CD14-positive monocyte (primary cell): ENCODE measurements at regions not wholly inside any gene's neighbourhood (a gene's known extent, or its start where the extent isn't known, plus 50 kb on each side); places are given as distances from the start of the nearest gene placed in this dataset.

Experiments
- DNase-seq, 3 donors: peaks; one replicate each; pipeline ENCODE4 v3.0.0-alpha.2; 2011 to 2022
- H2AFZ ChIP-seq: 2 replicates; pipeline ENCODE4 v1.6.0; 2012; ENCODE audit warnings: mild to moderate bottlenecking, low read depth, low read length, inconsistent platforms; ENCODE audit not compliant: insufficient read depth, poor library complexity, severe bottlenecking
- H3K27ac ChIP-seq, 2 donors: 1 replicate in 1 of 2; 2 replicates in 1 of 2; pipeline ENCODE4 v1.5.1; 2012 to 2013; ENCODE audit warnings: low read length in 2 of 2, control low read depth in 1 of 2, inconsistent platforms in 1 of 2, low read depth in 1 of 2, mild to moderate bottlenecking in 1 of 2
- H3K27me3 ChIP-seq, 2 donors: one replicate each; pipeline versions ENCODE4 v1.6.0 to v1.6.1; 2011 to 2013; ENCODE audit warnings: low read length in 2 of 2; ENCODE audit not compliant: control insufficient read depth in 2 of 2, insufficient read depth in 2 of 2
- H3K36me3 ChIP-seq, 2 donors: replicated peaks in 1 of 2; 1 replicate in 1 of 2; 2 replicates in 1 of 2; pipeline versions ENCODE4 v1.5.1 to v1.6.1; 2012 to 2013; ENCODE audit warnings: low read length in 2 of 2, control low read depth in 1 of 2, inconsistent platforms in 1 of 2, mild to moderate bottlenecking in 1 of 2; ENCODE audit not compliant: insufficient read depth in 2 of 2, control insufficient read depth in 1 of 2
- H3K4me1 ChIP-seq, 2 donors: 1 replicate in 1 of 2; 2 replicates in 1 of 2; pipeline versions ENCODE4 v1.5.1 to v1.6.1; 2012 to 2013; ENCODE audit warnings: low read length in 2 of 2, control low read depth in 1 of 2, inconsistent platforms in 1 of 2, mild to moderate bottlenecking in 1 of 2, moderate library complexity in 1 of 2; ENCODE audit not compliant: insufficient read depth in 2 of 2, control insufficient read depth in 1 of 2
- H3K4me2 ChIP-seq: replicated peaks from 2 replicates; pipeline ENCODE3; 2012; ENCODE audit warnings: low read length, moderate library complexity, mild to moderate bottlenecking; ENCODE audit not compliant: poor library complexity, severe bottlenecking; ENCODE audit errors: extremely low read depth
- H3K4me3 ChIP-seq, 3 experiments: fragments of 200-600 bp in 1 of 3; sonication (generic) in 1 of 3; replicated peaks in 1 of 3; 1 replicate in 2 of 3; 2 replicates in 1 of 3; pipeline ENCODE4 v1.5.1; 2011 to 2013; ENCODE audit warnings: low read length in 3 of 3, mild to moderate bottlenecking in 3 of 3, control low read depth in 2 of 3, low read depth in 2 of 3, inconsistent platforms in 1 of 3, moderate library complexity in 1 of 3
- H3K79me2 ChIP-seq: 2 replicates; pipeline ENCODE4 v1.6.0; 2012; ENCODE audit warnings: mild to moderate bottlenecking, control low read depth, inconsistent platforms, low read length, moderate library complexity; ENCODE audit not compliant: insufficient read depth
- H3K9ac ChIP-seq: 2 replicates; pipeline ENCODE4 v1.6.0; 2017; ENCODE audit warnings: low read length, mild to moderate bottlenecking; ENCODE audit not compliant: insufficient read depth, poor library complexity, severe bottlenecking
- H3K9me3 ChIP-seq, 2 donors: replicated peaks in 1 of 2; 1 replicate in 1 of 2; 2 replicates in 1 of 2; pipeline versions ENCODE4 v1.5.1 to v1.6.1; 2012 to 2013; ENCODE audit warnings: low read length in 2 of 2, control low read depth in 1 of 2; ENCODE audit not compliant: control insufficient read depth in 1 of 2, insufficient read depth in 1 of 2
- H4K20me1 ChIP-seq: 2 replicates; pipeline ENCODE4 v1.6.0; 2012; ENCODE audit warnings: mild to moderate bottlenecking, low read length, control low read depth, moderate library complexity; ENCODE audit not compliant: insufficient read depth
- H3K27ac Mint-ChIP-seq, 7 donors: one replicate each; pipeline ENCODE4 v1.8.0; 2020; ENCODE audit warnings: mild to moderate bottlenecking in 7 of 7, mixed read lengths in 7 of 7, moderate library complexity in 6 of 7, inconsistent platforms in 2 of 7
- H3K27me3 Mint-ChIP-seq, 3 donors: one replicate each; pipeline ENCODE4 v1.8.0; 2021 to 2022; ENCODE audit warnings: low read depth in 3 of 3, mild to moderate bottlenecking in 3 of 3, mixed read lengths in 3 of 3, moderate library complexity in 3 of 3, inconsistent platforms in 1 of 3
- H3K36me3 Mint-ChIP-seq, 2 donors: one replicate each; pipeline ENCODE4 v1.8.0; 2020; ENCODE audit warnings: mixed read lengths in 2 of 2, inconsistent platforms in 1 of 2, mild to moderate bottlenecking in 1 of 2
- H3K4me1 Mint-ChIP-seq: one replicate; pipeline ENCODE4 v1.8.0; 2020; ENCODE audit warnings: mild to moderate bottlenecking, mixed read lengths
- H3K4me3 Mint-ChIP-seq, 2 donors: one replicate each; pipeline ENCODE4 v1.8.0; 2020; ENCODE audit warnings: mild to moderate bottlenecking in 2 of 2, mixed read lengths in 2 of 2, moderate library complexity in 1 of 2
- H3K9me3 Mint-ChIP-seq, 7 donors: one replicate each; pipeline ENCODE4 v1.8.0; 2020 to 2022; ENCODE audit warnings: mixed read lengths in 7 of 7, mild to moderate bottlenecking in 6 of 7, moderate library complexity in 6 of 7, inconsistent platforms in 2 of 7
- CTCF ChIP-seq: fragments of 200-600 bp; IDR thresholded peaks from one replicate; pipeline ENCODE4 v1.8.0; 2022; ENCODE audit warnings: antibody characterized with exemption, mild to moderate bottlenecking
- WGBS: methylation state at CpG from one replicate; pipeline ENCODE4 v1.1.5; 2013; ENCODE audit warnings: missing lambda C conversion rate; ENCODE audit not compliant: insufficient coverage; 5-methylcytosine and 5-hydroxymethylcytosine counted together
- intact Hi-C, 2 donors: fragments of 100-400 bp; cut with micrococcal nuclease; formaldehyde crosslinking; loops; one replicate each; pipeline versions ENCODE4 v1.15.0 to v1.15.1; 2023

GRCh38 chr14:96661244-96661969 lies 135.8 kb upstream of the VRK1 start:
- no peaks in the 10 kb centered on the region for H4K20me1 ChIP-seq
- peaks cover 0 to 2% of the 10 kb centered on the region in 2 donors for H3K27me3 ChIP-seq
- no peaks in the 10 kb centered on the region for H3K4me1 ChIP-seq
- no peaks in the 10 kb centered on the region for H3K36me3 ChIP-seq
- H3K9me3 Mint-ChIP-seq = peaks cover 0 to 10% (median 3%) of the 10 kb centered on the region in 7 donors
- H3K9me3 ChIP-seq = no peaks in the 10 kb centered on the region
- intact Hi-C loops = no loop called here
- H3K4me2 ChIP-seq = no peak overlapping the region
- no peaks in the 10 kb centered on the region for H3K4me1 Mint-ChIP-seq
- H3K27ac ChIP-seq = no peak overlapping the region
- H3K4me3 Mint-ChIP-seq = no peak overlapping the region
- no peak overlapping the region for H2AFZ ChIP-seq
- no peak for DNase-seq
- peaks cover 8 to 24% (median 14%) of the 10 kb centered on the region in 3 donors for H3K27me3 Mint-ChIP-seq
- no peaks in the 10 kb centered on the region for H3K79me2 ChIP-seq
- H3K4me3 ChIP-seq = no peak overlapping the region
- H3K36me3 Mint-ChIP-seq = no peaks in the 10 kb centered on the region
- no peak overlapping the region for H3K9ac ChIP-seq
- H3K27ac Mint-ChIP-seq = no peak overlapping the region
- TF ChIP-seq CTCF = no peak

GRCh38 chr14:96662116-96662970 lies 134.8 kb upstream of the VRK1 start:
- no peak overlapping the region for H3K4me3 ChIP-seq
- no peak for DNase-seq
- H4K20me1 ChIP-seq = no peaks in the 10 kb centered on the region
- H3K4me1 ChIP-seq = no peaks in the 10 kb centered on the region
- no peak for TF ChIP-seq CTCF
- H3K79me2 ChIP-seq = no peaks in the 10 kb centered on the region
- Mint-ChIP-seq H3K27ac (no peak overlapping the region), H3K9me3 (peaks cover 0 to 5% (median 3%) of the 10 kb centered on the region in 7 donors), H3K36me3 (no peaks in the 10 kb centered on the region), H3K4me1 (no peaks in the 10 kb centered on the region), H3K4me3 (no peak overlapping the region), H3K27me3 (peaks cover 8 to 22% (median 14%) of the 10 kb centered on the region in 3 donors)
- H3K27me3 ChIP-seq = peaks cover 0 to 2% of the 10 kb centered on the region in 2 donors
- 96% methylated on average over 9 of the region's 15 CpGs for WGBS
- H3K27ac ChIP-seq = no peak overlapping the region
- H3K36me3 ChIP-seq = no peaks in the 10 kb centered on the region
- no peak overlapping the region for H2AFZ ChIP-seq
- no peak overlapping the region for H3K4me2 ChIP-seq
- no peaks in the 10 kb centered on the region for H3K9me3 ChIP-seq
- no peak overlapping the region for H3K9ac ChIP-seq
- intact Hi-C loops = no loop called here
